A549 (cell line): ENCODE measurements at regions not wholly inside any gene's neighbourhood (a gene's known extent, or its start where the extent isn't known, plus 50 kb on each side); places are given as distances from the start of the nearest gene placed in this dataset.

Experiments
- ATAC-seq, 2 experiments: fragments of 200-7000 bp in 1 of 2; fragments of >200 bp in 1 of 2; cut with Nextera tagmentation in 1 of 2; cut with Tn5 transposase in 1 of 2; 3 replicates each; pipeline versions ENCODE4 v1.8.0 to v1.9.1; 2018 to 2020; ENCODE audit warnings: mild to moderate bottlenecking in 1 of 2, moderate library complexity in 1 of 2
- CTCF ChIA-PET: fragments of 300-600 bp; sonication (Branson Sonifier 250); formaldehyde crosslinking; extraction: SDS; loops from one replicate; lab custom pipeline; 2021; ENCODE audit warnings: antibody characterized with exemption, inconsistent platforms; lab: Yijun Ruan, JAX
- POLR2A ChIA-PET: fragments of 350-600 bp; formaldehyde crosslinking; extraction: SDS; loops from one replicate; lab custom pipeline; 2021; ENCODE audit warnings: antibody characterized with exemption, inconsistent platforms; lab: Yijun Ruan, JAX
- DNase-seq, 2 experiments: peaks; one replicate each; pipeline versions ENCODE4 v3.0.0 to v3.0.0-alpha.2; 2011 to 2016; ENCODE audit warnings: low read depth in 1 of 2, low spot score in 1 of 2
- FAIRE-seq: peaks from 2 replicates; lab custom pipeline; 2011; peaks lifted over from hg19 to GRCh38; lab: Jason Lieb, UNC
- H3K27ac ChIP-seq, 2 experiments: fragments of >200 bp; sonication (Bioruptor Twin); formaldehyde crosslinking; 3 replicates each; pipeline ENCODE4 v1.5.1; 2016 to 2017
- H3K4me1 ChIP-seq: fragments of >200 bp; sonication (Bioruptor Twin); formaldehyde crosslinking; 3 replicates; pipeline ENCODE4 v1.6.1; 2016
- H3K4me2 ChIP-seq: fragments of >200 bp; sonication (Bioruptor Twin); formaldehyde crosslinking; 3 replicates; pipeline ENCODE4 v1.6.1; 2016
- H3K4me3 ChIP-seq: fragments of >200 bp; sonication (Bioruptor Twin); formaldehyde crosslinking; 3 replicates; pipeline ENCODE4 v1.5.1; 2016
- H3K9me3 ChIP-seq: fragments of >200 bp; sonication (Bioruptor Twin); formaldehyde crosslinking; 3 replicates; pipeline ENCODE4 v1.6.1; 2016
- BHLHE40 ChIP-seq: IDR thresholded peaks from 2 replicates; pipeline ENCODE4 v1.6.1; 2012; ENCODE audit warnings: low read depth, low read length, inconsistent platforms
- CBX2 ChIP-seq: fragments of 200-600 bp; sonication (generic); IDR thresholded peaks from 2 replicates; pipeline ENCODE4 v1.6.1; 2016; ENCODE audit warnings: low read depth, mild to moderate bottlenecking, borderline replicate concordance
- CBX8 ChIP-seq: fragments of 200-600 bp; sonication (generic); IDR thresholded peaks from 2 replicates; pipeline ENCODE4 v1.6.1; 2016
- CHD4 ChIP-seq: fragments of 200-600 bp; sonication (generic); IDR thresholded peaks from 2 replicates; pipeline ENCODE4 v1.6.1; 2016; ENCODE audit warnings: antibody characterized with exemption, mild to moderate bottlenecking, borderline replicate concordance
- EP300 ChIP-seq, 2 experiments: fragments of >200 bp; sonication (Bioruptor Twin); formaldehyde crosslinking; IDR thresholded peaks; 2 replicates in 1 of 2; 3 replicates in 1 of 2; pipeline ENCODE4 v1.6.1; 2016 to 2017
- FOSB ChIP-seq: fragments of 250-450 bp; sonication (Bioruptor Pico); IDR thresholded peaks from 2 replicates; pipeline ENCODE4 v1.5.0; 2020; ENCODE audit warnings: mild to moderate bottlenecking, moderate library complexity
- FOSL2 ChIP-seq, 2 experiments: fragments of 450-650 bp in 1 of 2; fragments of >200 bp in 1 of 2; sonication (Bioruptor Twin) in 1 of 2; formaldehyde crosslinking; IDR thresholded peaks; 2 replicates each; pipeline versions ENCODE4 v1.5.0 to v1.6.1; 2016 to 2020; ENCODE audit warnings: mild to moderate bottlenecking in 1 of 2, moderate library complexity in 1 of 2
- GATA3 ChIP-seq: IDR thresholded peaks from 2 replicates; pipeline ENCODE4 v1.6.1; 2012; ENCODE audit warnings: borderline replicate concordance
- HES2 ChIP-seq: fragments of >200 bp; sonication (Bioruptor Twin); formaldehyde crosslinking; IDR thresholded peaks from 2 replicates; pipeline ENCODE4 v1.6.1; 2016
- HMGXB4 ChIP-seq: fragments of 250-450 bp; sonication (Bioruptor Pico); IDR thresholded peaks from 2 replicates; pipeline ENCODE4 v1.5.0; 2021; ENCODE audit warnings: mild to moderate bottlenecking, moderate library complexity, borderline replicate concordance
- HOXB5 ChIP-seq: fragments of 250-450 bp; sonication (Bioruptor Pico); IDR thresholded peaks from 2 replicates; pipeline ENCODE4 v1.5.0; 2020; ENCODE audit warnings: mild to moderate bottlenecking, moderate library complexity
- KDM5A ChIP-seq: fragments of 200-600 bp; sonication (generic); IDR thresholded peaks from 2 replicates; pipeline ENCODE4 v1.6.1; 2016; ENCODE audit warnings: antibody characterized with exemption, mild to moderate bottlenecking
- MAZ ChIP-seq: fragments of 150-350 bp; IDR thresholded peaks from 2 replicates; pipeline ENCODE4 v1.6.1; 2014; ENCODE audit warnings: antibody characterized with exemption, low read depth, low read length, borderline replicate concordance
- MYC ChIP-seq: IDR thresholded peaks from 2 replicates; pipeline ENCODE4 v1.6.1; 2012; ENCODE audit warnings: mild to moderate bottlenecking, inconsistent platforms, low read length, improper control_type of control experiment, borderline replicate concordance
- NPAS2 ChIP-seq: fragments of 250-450 bp; sonication (Bioruptor Pico); IDR thresholded peaks from 2 replicates; pipeline ENCODE4 v1.8.0; 2022; ENCODE audit warnings: mild to moderate bottlenecking, moderate library complexity, borderline replicate concordance
- NR3C1 ChIP-seq: fragments of >200 bp; sonication (Bioruptor Twin); formaldehyde crosslinking; IDR thresholded peaks from 3 replicates; pipeline ENCODE4 v1.6.1; 2017
- PHF8 ChIP-seq: fragments of 200-600 bp; sonication (generic); IDR thresholded peaks from 2 replicates; pipeline ENCODE4 v1.6.1; 2016; ENCODE audit warnings: low read depth, mild to moderate bottlenecking, antibody characterized with exemption, moderate library complexity, borderline replicate concordance
- POLR2AphosphoS2 ChIP-seq: conservative IDR thresholded peaks from 2 replicates; pipeline ENCODE4 v1.6.1; 2012; ENCODE audit warnings: low read length, improper control_type of control experiment, inconsistent platforms
- RAD21 ChIP-seq, 2 experiments: fragments of >200 bp in 1 of 2; sonication (Bioruptor Twin) in 1 of 2; formaldehyde crosslinking in 1 of 2; IDR thresholded peaks in 1 of 2; conservative IDR thresholded peaks in 1 of 2; 2 replicates in 1 of 2; 3 replicates in 1 of 2; pipeline ENCODE4 v1.6.1; 2012 to 2018; ENCODE audit warnings: inconsistent platforms in 1 of 2
- REST ChIP-seq: fragments of 200-600 bp; sonication (generic); IDR thresholded peaks from 2 replicates; pipeline ENCODE4 v1.6.1; 2016; ENCODE audit warnings: antibody characterized with exemption, mild to moderate bottlenecking, moderate library complexity
- TFCP2L1 ChIP-seq: fragments of 250-450 bp; sonication (Bioruptor Pico); IDR thresholded peaks from 2 replicates; pipeline ENCODE4 v1.5.0; 2021; ENCODE audit warnings: mild to moderate bottlenecking
- ZFP36 ChIP-seq: fragments of 450-650 bp; IDR thresholded peaks from 2 replicates; pipeline ENCODE4 v1.6.1; 2014; ENCODE audit warnings: borderline replicate concordance; ENCODE audit not compliant: partially characterized antibody
- ZSCAN20 ChIP-seq: fragments of 250-450 bp; sonication (Bioruptor Pico); IDR thresholded peaks from 2 replicates; pipeline ENCODE4 v1.8.0; 2022; ENCODE audit warnings: mild to moderate bottlenecking, moderate library complexity
- WGBS: methylation state at CpG from one replicate; pipeline ENCODE4 v1.1.6; 2017; ENCODE audit errors: missing lambda C conversion rate; 5-methylcytosine and 5-hydroxymethylcytosine counted together
- TF ChIP-seq, protein P1 (sequence below): fragments of 250-450 bp; sonication (Bioruptor Pico); IDR thresholded peaks from 2 replicates; pipeline ENCODE4 v1.5.0; 2020; ENCODE audit warnings: low read depth, mild to moderate bottlenecking, moderate library complexity
- TF ChIP-seq, protein P2 (sequence below): fragments of 450-650 bp; IDR thresholded peaks from 2 replicates; pipeline ENCODE4 v1.6.1; 2014; ENCODE audit warnings: antibody characterized with exemption
- TF ChIP-seq, protein P3 (sequence below): fragments of >200 bp; sonication (Bioruptor Twin); formaldehyde crosslinking; IDR thresholded peaks from 3 replicates; pipeline ENCODE4 v1.6.1; 2016

DNA sequence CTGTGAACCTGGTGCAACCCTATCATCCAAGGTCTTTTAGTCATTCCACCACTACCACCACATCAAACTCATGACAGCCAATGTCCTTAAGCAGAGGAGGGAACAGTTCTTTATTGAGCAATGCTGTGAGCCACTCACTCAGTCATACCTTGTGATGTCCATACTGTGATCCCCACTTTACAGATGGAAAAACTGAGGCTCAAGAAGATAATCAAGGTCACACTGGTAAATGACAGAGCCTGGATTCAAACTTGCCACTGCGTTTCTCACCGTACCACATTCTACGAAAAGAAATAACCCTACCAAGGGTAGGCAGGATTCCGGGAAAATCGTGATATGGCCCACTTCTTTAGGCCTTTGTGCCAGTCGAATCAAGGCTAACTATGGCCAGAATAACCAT is 172.6 kb downstream of the CCT6B start:
- H3K4me2 ChIP-seq, result no peak overlapping the region
- H3K9me3 ChIP-seq, result no peaks in the 10 kb centered on the region
- no peak overlapping the region for H3K4me3 ChIP-seq
- H3K4me1 ChIP-seq, result no peaks in the 10 kb centered on the region
- POLR2A ChIA-PET, result no interaction called here
- CTCF ChIA-PET, result no interaction called here
- no peak for ATAC-seq
- FAIRE-seq, result no peak
- 8% methylated on average over 6 of the region's 6 CpGs for WGBS
- no peak overlapping the region for H3K27ac ChIP-seq
- no peak for DNase-seq
- TF ChIP-seq, protein P1, sequence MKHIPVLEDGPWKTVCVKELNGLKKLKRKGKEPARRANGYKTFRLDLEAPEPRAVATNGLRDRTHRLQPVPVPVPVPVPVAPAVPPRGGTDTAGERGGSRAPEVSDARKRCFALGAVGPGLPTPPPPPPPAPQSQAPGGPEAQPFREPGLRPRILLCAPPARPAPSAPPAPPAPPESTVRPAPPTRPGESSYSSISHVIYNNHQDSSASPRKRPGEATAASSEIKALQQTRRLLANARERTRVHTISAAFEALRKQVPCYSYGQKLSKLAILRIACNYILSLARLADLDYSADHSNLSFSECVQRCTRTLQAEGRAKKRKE, result no peak
- TF ChIP-seq FOSL2 (IDR thresholded peaks at IDR 0.05) (no peak), FOSL2 (CRISPR knock-in tag; IDR thresholded peaks at IDR 0.05) (no peak), POLR2AphosphoS2 (no peak), PHF8 (no peak), CBX8 (no peak), HOXB5 (no peak), ZSCAN20 (CRISPR knock-in tag) (no peak), RAD21 (conservative IDR thresholded peaks at IDR 0.05 in 1 of 2, IDR thresholded peaks at IDR 0.05 in 1 of 2) (no peak), BHLHE40 (no peak), TFCP2L1 (CRISPR knock-in tag) (no peak), ZFP36 (no peak), MAZ (no peak), CBX2 (no peak)
- TF ChIP-seq, protein P2, sequence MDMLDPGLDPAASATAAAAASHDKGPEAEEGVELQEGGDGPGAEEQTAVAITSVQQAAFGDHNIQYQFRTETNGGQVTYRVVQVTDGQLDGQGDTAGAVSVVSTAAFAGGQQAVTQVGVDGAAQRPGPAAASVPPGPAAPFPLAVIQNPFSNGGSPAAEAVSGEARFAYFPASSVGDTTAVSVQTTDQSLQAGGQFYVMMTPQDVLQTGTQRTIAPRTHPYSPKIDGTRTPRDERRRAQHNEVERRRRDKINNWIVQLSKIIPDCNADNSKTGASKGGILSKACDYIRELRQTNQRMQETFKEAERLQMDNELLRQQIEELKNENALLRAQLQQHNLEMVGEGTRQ, result no peak

DNA sequence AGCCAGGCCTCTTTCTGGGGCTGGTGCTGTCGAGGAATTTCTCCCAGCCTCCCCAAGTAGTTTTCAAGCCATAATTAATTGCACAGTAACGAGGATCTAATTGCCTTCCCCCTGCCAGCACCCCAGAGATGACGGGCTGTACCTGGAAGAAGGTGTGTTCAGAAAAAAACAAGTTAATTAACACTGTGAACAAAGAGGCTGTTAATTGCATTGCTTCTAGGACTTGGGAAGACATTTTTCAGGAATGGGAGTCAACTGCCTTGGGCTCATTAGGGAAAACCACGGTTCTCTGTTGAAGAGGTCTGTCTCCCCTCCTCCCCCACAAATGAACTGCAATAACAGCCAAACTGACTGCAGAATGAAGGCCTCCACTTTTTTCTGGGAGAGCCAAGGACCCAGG is 176.7 kb downstream of the CCT6B start:
- Histone ChIP-seq H3K4me2 (no peak overlapping the region), H3K9me3 (peaks cover 22% of the 10 kb centered on the region), H3K4me1 (no peaks in the 10 kb centered on the region), H3K4me3 (no peak overlapping the region), H3K27ac (no peak overlapping the region)
- WGBS, result 12% methylated on average over 4 of the region's 4 CpGs
- POLR2A ChIA-PET, result no interaction called here
- no peak for DNase-seq
- no peak for ATAC-seq
- CTCF ChIA-PET, result no interaction called here
- FAIRE-seq, result no peak
- TF ChIP-seq GATA3 (no peak), HES2 (no peak), FOSL2 (IDR thresholded peaks at IDR 0.05) (no peak), FOSL2 (CRISPR knock-in tag; IDR thresholded peaks at IDR 0.05) (no peak)

DNA sequence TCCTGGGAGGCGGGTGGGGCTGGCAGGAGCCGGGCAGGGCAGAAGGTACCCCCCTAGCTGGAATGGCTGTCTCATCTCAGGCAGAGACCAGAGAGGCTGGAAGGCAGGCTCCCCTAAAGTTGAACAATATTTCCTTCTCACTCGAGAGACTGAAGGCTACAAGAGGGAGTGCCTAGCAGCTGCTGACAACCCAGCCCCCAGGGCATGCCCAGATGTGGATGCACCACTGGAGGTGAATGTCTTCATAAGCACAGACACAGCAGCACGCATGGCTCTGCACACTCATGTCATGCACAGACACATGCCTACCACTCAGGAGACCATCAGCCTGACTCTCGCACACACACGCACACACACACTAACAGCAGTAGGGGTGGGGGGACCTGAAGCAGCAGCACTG is 179.0 kb downstream of the CCT6B start:
- ATAC-seq (no peak), FAIRE-seq (no peak), DNase-seq (no peak)
- H3K27ac ChIP-seq, result no peak overlapping the region
- H3K9me3 ChIP-seq, result peaks cover 24% of the 10 kb centered on the region
- no peak overlapping the region for H3K4me2 ChIP-seq
- no peaks in the 10 kb centered on the region for H3K4me1 ChIP-seq
- ChIA-PET CTCF (no interaction called here), POLR2A (no interaction called here)
- 18% methylated on average over 5 of the region's 6 CpGs for WGBS
- H3K4me3 ChIP-seq, result no peak overlapping the region
- TF ChIP-seq KDM5A (no peak), REST (no peak), EP300 (IDR thresholded peaks at IDR 0.05) (no peak), TFCP2L1 (CRISPR knock-in tag) (no peak), CHD4 (no peak), NR3C1 (no peak), HMGXB4 (CRISPR knock-in tag) (no peak), MYC (no peak), FOSB (CRISPR knock-in tag) (no peak), NPAS2 (CRISPR knock-in tag) (no peak)
- TF ChIP-seq, protein P3, sequence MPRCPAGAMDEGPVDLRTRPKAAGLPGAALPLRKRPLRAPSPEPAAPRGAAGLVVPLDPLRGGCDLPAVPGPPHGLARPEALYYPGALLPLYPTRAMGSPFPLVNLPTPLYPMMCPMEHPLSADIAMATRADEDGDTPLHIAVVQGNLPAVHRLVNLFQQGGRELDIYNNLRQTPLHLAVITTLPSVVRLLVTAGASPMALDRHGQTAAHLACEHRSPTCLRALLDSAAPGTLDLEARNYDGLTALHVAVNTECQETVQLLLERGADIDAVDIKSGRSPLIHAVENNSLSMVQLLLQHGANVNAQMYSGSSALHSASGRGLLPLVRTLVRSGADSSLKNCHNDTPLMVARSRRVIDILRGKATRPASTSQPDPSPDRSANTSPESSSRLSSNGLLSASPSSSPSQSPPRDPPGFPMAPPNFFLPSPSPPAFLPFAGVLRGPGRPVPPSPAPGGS, result no peak
